ENCODE measurements at regions not wholly inside any gene's neighbourhood (a gene's known extent, or its start where the extent isn't known, plus 50 kb on each side); places are given as distances from the start of the nearest gene placed in this dataset.

GRCh38 chr12:89862511-89863445, 154.1 kb upstream of the ATP2B1 start:
- H3K27me3 ChIP-seq (ENCODE audit: insufficient read depth, low read depth, low read length), result no peaks in the 10 kb centered on the region
- no peak overlapping the region for H3K27ac ChIP-seq (ENCODE audit: low read length)
- H3K9me2 ChIP-seq (ENCODE audit: insufficient read depth, low read length), result no peaks in the 10 kb centered on the region
- no peak overlapping the region for H3K9ac ChIP-seq (ENCODE audit: low read length)
- no peaks in the 10 kb centered on the region for H3K9me3 ChIP-seq (ENCODE audit: low read length)
- H3K79me2 ChIP-seq (replicated peaks; ENCODE audit: insufficient read depth, low read length), result no peaks in the 10 kb centered on the region
- no peaks in the 10 kb centered on the region for H3K36me3 ChIP-seq (ENCODE audit: insufficient read depth, low read length)
- TF ChIP-seq REST (IDR thresholded peaks at IDR 0.05; ENCODE audit: borderline replicate concordance), result no peak
- no peak for TF ChIP-seq EP300 (conservative IDR thresholded peaks at IDR 0.05; ENCODE audit: poor library complexity, severe bottlenecking)
- no peak for TF ChIP-seq RAD21 (conservative IDR thresholded peaks at IDR 0.05)
- TF ChIP-seq MXI1 (conservative IDR thresholded peaks at IDR 0.05; ENCODE audit: poor library complexity, severe bottlenecking), result no peak
- no peak for TF ChIP-seq SMC3 (conservative IDR thresholded peaks at IDR 0.05; ENCODE audit: poor library complexity)
- TF ChIP-seq EZH2 (IDR thresholded peaks at IDR 0.05; ENCODE audit: borderline replicate concordance, insufficient read depth, low read length, poor library complexity, severe bottlenecking), result no peak
- TF ChIP-seq CTCF (IDR thresholded peaks at IDR 0.05; ENCODE audit: poor library complexity, severe bottlenecking), result no peak
- no peak for TF ChIP-seq POLR2AphosphoS5 (IDR thresholded peaks at IDR 0.05)
- H4K20me1 ChIP-seq (ENCODE audit: insufficient read depth), result no peaks in the 10 kb centered on the region
- H3K4me2 ChIP-seq (ENCODE audit: low read length), result no peak overlapping the region
- no peak overlapping the region for H3K4me3 ChIP-seq (ENCODE audit: low read length)
- H2AFZ ChIP-seq (ENCODE audit: low read depth, low read length), result no peak overlapping the region
- no peaks in the 10 kb centered on the region for H3F3A ChIP-seq (ENCODE audit: insufficient read depth, low read length, poor library complexity, severe bottlenecking)

GRCh38 chr12:89861086-89861485, 152.4 kb upstream of the ATP2B1 start:
- Histone ChIP-seq H3K27me3 (ENCODE audit: insufficient read depth, low read depth, low read length) (no peaks in the 10 kb centered on the region), H3K4me3 (ENCODE audit: low read length) (no peak overlapping the region), H4K20me1 (ENCODE audit: insufficient read depth) (no peaks in the 10 kb centered on the region), H3K36me3 (ENCODE audit: insufficient read depth, low read length) (no peaks in the 10 kb centered on the region), H3K9ac (ENCODE audit: low read length) (no peak overlapping the region), H3F3A (ENCODE audit: insufficient read depth, low read length, poor library complexity, severe bottlenecking) (no peaks in the 10 kb centered on the region), H3K27ac (ENCODE audit: low read length) (no peak overlapping the region), H3K4me2 (ENCODE audit: low read length) (no peak overlapping the region), H2AFZ (ENCODE audit: low read depth, low read length) (no peak overlapping the region), H3K79me2 (replicated peaks; ENCODE audit: insufficient read depth, low read length) (no peaks in the 10 kb centered on the region), H3K9me2 (ENCODE audit: insufficient read depth, low read length) (no peaks in the 10 kb centered on the region), H3K9me3 (ENCODE audit: low read length) (no peaks in the 10 kb centered on the region)
- TF ChIP-seq SMC3 (conservative IDR thresholded peaks at IDR 0.05; ENCODE audit: poor library complexity), result no peak
- TF ChIP-seq CTCF (IDR thresholded peaks at IDR 0.05; ENCODE audit: poor library complexity, severe bottlenecking), result no peak
- TF ChIP-seq POLR2AphosphoS5 (IDR thresholded peaks at IDR 0.05), result no peak
- TF ChIP-seq EZH2 (IDR thresholded peaks at IDR 0.05; ENCODE audit: borderline replicate concordance, insufficient read depth, low read length, poor library complexity, severe bottlenecking), result no peak
- no peak for TF ChIP-seq MXI1 (conservative IDR thresholded peaks at IDR 0.05; ENCODE audit: poor library complexity, severe bottlenecking)
- no peak for TF ChIP-seq EP300 (conservative IDR thresholded peaks at IDR 0.05; ENCODE audit: poor library complexity, severe bottlenecking)
- TF ChIP-seq TAF1 (IDR thresholded peaks at IDR 0.05; ENCODE audit: low read depth), result no peak
- no peak for TF ChIP-seq RAD21 (conservative IDR thresholded peaks at IDR 0.05)
- no peak for TF ChIP-seq REST (IDR thresholded peaks at IDR 0.05; ENCODE audit: borderline replicate concordance)

Measured in neural cell (in vitro differentiated cells).